Testis (tissue), 2 donors: ENCODE measurements at regions not wholly inside any gene's neighbourhood (a gene's known extent, or its start where the extent isn't known, plus 50 kb on each side); places are given as distances from the start of the nearest gene placed in this dataset.
"Not testable (repeated sequence)": the region's sequence is repeated elsewhere in the genome, so short reads cannot be mapped to it uniquely, and the experiment has no call there.

Experiments used
- DNase-seq: peaks from one replicate; pipeline ENCODE4 v3.0.0-alpha.2; 2019
- H3K27ac ChIP-seq, 2 donors: fragments of 200-600 bp; sonication (generic); one replicate each; pipeline ENCODE4 v1.5.1; 2019
- H3K27me3 ChIP-seq: fragments of 200-600 bp; sonication (generic); one replicate; pipeline ENCODE4 v1.5.1; 2019
- H3K36me3 ChIP-seq: fragments of 200-600 bp; sonication (generic); one replicate; pipeline ENCODE4 v1.5.1; 2017; ENCODE audit warnings: low read depth; ENCODE audit errors: missing control alignments
- H3K4me1 ChIP-seq: fragments of 200-600 bp; sonication (generic); one replicate; pipeline ENCODE4 v1.5.1; 2019
- H3K4me3 ChIP-seq, 2 donors: fragments of 200-600 bp; sonication (generic); one replicate each; pipeline ENCODE4 v1.5.1; 2017 to 2019
- H3K9me3 ChIP-seq: fragments of 200-600 bp; sonication (generic); one replicate; pipeline ENCODE4 v1.5.1; 2017
- CTCF ChIP-seq, 3 experiments: fragments of 450-650 bp in 2 of 3; fragments of 200-600 bp in 1 of 3; sonication (generic) in 1 of 3; IDR thresholded peaks; one replicate each; pipeline ENCODE4 v1.5.1; 2016 to 2019; ENCODE audit warnings: antibody characterized with exemption in 3 of 3, mild to moderate bottlenecking in 2 of 3, moderate library complexity in 1 of 3
- POLR2A ChIP-seq: fragments of 450-650 bp; IDR thresholded peaks from one replicate; pipeline ENCODE4 v1.6.1; 2017; ENCODE audit warnings: antibody characterized with exemption, mild to moderate bottlenecking, moderate library complexity
- WGBS, 2 donors: methylation state at CpG; one replicate each; pipeline ENCODE4 v1.1.5; 2018; 5-methylcytosine and 5-hydroxymethylcytosine counted together
- intact Hi-C: fragments of 100-400 bp; cut with DNase I; formaldehyde crosslinking; loops from one replicate; pipeline ENCODE4 v1.15.1; 2023; ENCODE audit warnings: low total_unique reads

GRCh38 chr20:47440857-47441773 is 60.6 kb upstream of the NCOA3 start:
- Histone ChIP-seq H3K4me1 (no peaks in the 10 kb centered on the region), H3K36me3 (no peaks in the 10 kb centered on the region), H3K9me3 (no peaks in the 10 kb centered on the region), H3K4me3 (no peak overlapping the region), H3K27me3 (no peaks in the 10 kb centered on the region), H3K27ac (no peak overlapping the region)
- TF ChIP-seq CTCF (IDR thresholded peaks at IDR 0.05), result no peak
- intact Hi-C loops, result no loop called here
- 67% methylated on average over 7 of the region's 7 CpGs for WGBS, 2 donors
- no peak for DNase-seq

- Histone ChIP-seq H3K27me3 (no peaks in the 10 kb centered on the region), H3K27ac (no peak overlapping the region), H3K4me1 (no peaks in the 10 kb centered on the region), H3K4me3 (no peak overlapping the region), H3K36me3 (no peaks in the 10 kb centered on the region), H3K9me3 (no peaks in the 10 kb centered on the region)
- DNase-seq, result no peak
- WGBS, 2 donors, result 86 to 87% methylated on average over 4 of the region's 4 CpGs
- intact Hi-C loops, result no loop called here
- TF ChIP-seq CTCF (IDR thresholded peaks at IDR 0.05) (no peak), POLR2A (no peak)
These were observed 59.9 kb upstream of the NCOA3 start for GRCh38 chr20:47441774-47442150.

- intact Hi-C loops, H3K4me1 ChIP-seq: not testable (repeated sequence)
- WGBS, 2 donors, result 75 to 87% methylated on average over 9 of the region's 9 CpGs
These were observed 58.6 kb upstream of the NCOA3 start for GRCh38 chr20:47443060-47443459.

GRCh38 chr20:47444584-47444983 is 57.1 kb upstream of the NCOA3 start:
- Histone ChIP-seq H3K27ac (no peak overlapping the region), H3K4me3 (no peak overlapping the region), H3K36me3 (no peaks in the 10 kb centered on the region), H3K27me3 (no peaks in the 10 kb centered on the region), H3K4me1 (no peaks in the 10 kb centered on the region), H3K9me3 (no peaks in the 10 kb centered on the region)
- TF ChIP-seq CTCF (IDR thresholded peaks at IDR 0.05), result no peak
- TF ChIP-seq POLR2A, result no peak
- intact Hi-C loops, result no loop called here
- DNase-seq, result no peak
- WGBS, 2 donors, result 93 to 95% methylated on average over 4 of the region's 4 CpGs

More at GRCh38 chr20:47443060-47443459, 58.6 kb upstream of the NCOA3 start:
- not testable (repeated sequence) for DNase-seq, H3K9me3 ChIP-seq, H3K27me3 ChIP-seq, H3K36me3 ChIP-seq, H3K4me3 ChIP-seq, H3K27ac ChIP-seq

- intact Hi-C loops, result no loop called here
- TF ChIP-seq POLR2A, result no peak
- no peak for TF ChIP-seq CTCF (IDR thresholded peaks at IDR 0.05)
- Histone ChIP-seq H3K27ac (no peak overlapping the region), H3K36me3 (no peaks in the 10 kb centered on the region), H3K9me3 (no peaks in the 10 kb centered on the region), H3K4me1 (no peaks in the 10 kb centered on the region), H3K4me3 (no peak overlapping the region), H3K27me3 (no peaks in the 10 kb centered on the region)
- no peak for DNase-seq
- 92 to 94% methylated on average over 8 of the region's 8 CpGs for WGBS, 2 donors
These were observed 56.4 kb upstream of the NCOA3 start for GRCh38 chr20:47445291-47445690.

- H3K27ac ChIP-seq, DNase-seq, intact Hi-C loops, H3K36me3 ChIP-seq, H3K4me3 ChIP-seq, H3K4me1 ChIP-seq, H3K9me3 ChIP-seq, H3K27me3 ChIP-seq: not testable (repeated sequence)
- 90 to 92% methylated on average over 15 of the region's 15 CpGs for WGBS, 2 donors
These were observed 54.1 kb upstream of the NCOA3 start for GRCh38 chr20:47447350-47448296.
